B cell (primary cell): ENCODE measurements at regions not wholly inside any gene's neighbourhood (a gene's known extent, or its start where the extent isn't known, plus 50 kb on each side); places are given as distances from the start of the nearest gene placed in this dataset.

Experiments used
- ATAC-seq: fragments of 200-7000 bp; cut with Tn5 transposase; one replicate; pipeline ENCODE4 v1.10.0; 2021; ENCODE audit warnings: low read depth, mild to moderate bottlenecking, moderate number of reproducible peaks, moderate library complexity
- CTCF ChIA-PET: fragments of 350-600 bp; sonication (Branson Sonifier 250); formaldehyde crosslinking; loops from one replicate; lab custom pipeline; 2021; ENCODE audit warnings: antibody characterized with exemption, inconsistent platforms; lab: Charles Lee
- POLR2A ChIA-PET: fragments of 350-600 bp; sonication (Branson Sonifier 250); formaldehyde crosslinking; loops from one replicate; lab custom pipeline; 2021; ENCODE audit warnings: antibody characterized with exemption; lab: Charles Lee
- DNase-seq: peaks from one replicate; pipeline ENCODE4 v3.0.0; 2013
- H2AFZ ChIP-seq: 2 replicates; pipeline ENCODE4 v1.6.1; 2012; ENCODE audit warnings: mild to moderate bottlenecking, low read depth, low read length; ENCODE audit not compliant: insufficient read depth, poor library complexity, severe bottlenecking
- H3K27ac ChIP-seq, 2 donors: 1 replicate in 1 of 2; 2 replicates in 1 of 2; pipeline ENCODE4 v1.5.1; 2012 to 2013; ENCODE audit warnings: low read length in 2 of 2, mild to moderate bottlenecking in 2 of 2, moderate library complexity in 1 of 2
- H3K27me3 ChIP-seq, 4 experiments: fragments of 200-600 bp in 1 of 4; sonication (generic) in 1 of 4; replicated peaks in 1 of 4; 1 replicate in 2 of 4; 2 replicates in 2 of 4; pipeline versions ENCODE4 v1.6.1 to v1.7.0; 2013 to 2016; ENCODE audit warnings: low read length in 3 of 4, mild to moderate bottlenecking in 2 of 4, mixed read lengths in 1 of 4, moderate library complexity in 1 of 4; ENCODE audit not compliant: insufficient read depth in 4 of 4, control insufficient read depth in 3 of 4; ENCODE audit errors: control extremely low read depth in 1 of 4
- H3K36me3 ChIP-seq, 2 experiments: replicated peaks in 1 of 2; 1 replicate in 1 of 2; 2 replicates in 1 of 2; pipeline versions ENCODE4 v1.6.1 to v1.7.1; 2013; ENCODE audit warnings: low read length in 1 of 2; ENCODE audit not compliant: insufficient read depth in 2 of 2, control insufficient read depth in 1 of 2; ENCODE audit errors: control extremely low read depth in 1 of 2, extremely low read depth in 1 of 2
- H3K4me1 ChIP-seq, 2 donors: fragments of 200-600 bp in 1 of 2; sonication (generic) in 1 of 2; 1 replicate in 1 of 2; 2 replicates in 1 of 2; pipeline versions ENCODE4 v1.5.1 to v1.6.1; 2013 to 2017; ENCODE audit warnings: low read length in 2 of 2; ENCODE audit not compliant: control insufficient read depth in 2 of 2, insufficient read depth in 2 of 2
- H3K4me2 ChIP-seq: replicated peaks from 2 replicates; pipeline ENCODE3; 2012; ENCODE audit warnings: mild to moderate bottlenecking, low read depth, low read length; ENCODE audit not compliant: poor library complexity, severe bottlenecking
- H3K4me3 ChIP-seq, 5 experiments: fragments of 200-600 bp in 1 of 5; sonication (generic) in 1 of 5; 1 replicate in 3 of 5; 2 replicates in 2 of 5; pipeline versions ENCODE4 v1.5.1 to v1.7.0; 2011 to 2016; ENCODE audit warnings: low read length in 4 of 5, mild to moderate bottlenecking in 4 of 5, low read depth in 2 of 5, control low read depth in 1 of 5, moderate library complexity in 1 of 5; ENCODE audit not compliant: insufficient read depth in 1 of 5; ENCODE audit errors: control extremely low read depth in 1 of 5, extremely low read depth in 1 of 5
- H3K79me2 ChIP-seq: fragments of 200-600 bp; sonication (generic); one replicate; pipeline ENCODE4 v1.6.0; 2016; ENCODE audit warnings: low read length; ENCODE audit not compliant: control insufficient read depth, insufficient read depth
- H3K9ac ChIP-seq: fragments of 200-600 bp; sonication (generic); 2 replicates; pipeline ENCODE4 v1.6.1; 2017; ENCODE audit warnings: mild to moderate bottlenecking, low read length, moderate library complexity
- H3K9me3 ChIP-seq, 3 donors: one replicate each; pipeline versions ENCODE4 v1.6.1 to v1.7.1; 2013; ENCODE audit warnings: low read length in 2 of 3; ENCODE audit not compliant: control insufficient read depth in 2 of 3, insufficient read depth in 1 of 3; ENCODE audit errors: control extremely low read depth in 1 of 3
- H4K20me1 ChIP-seq: 2 replicates; pipeline ENCODE4 v1.6.0; 2012; ENCODE audit warnings: mild to moderate bottlenecking, low read length; ENCODE audit not compliant: insufficient read depth, control insufficient read depth, poor library complexity, severe bottlenecking
- H3K27ac Mint-ChIP-seq: one replicate; pipeline ENCODE4 v1.8.0; 2021; ENCODE audit warnings: mixed read lengths
- H3K27me3 Mint-ChIP-seq: one replicate; pipeline ENCODE4 v1.8.0; 2021; ENCODE audit warnings: mixed read lengths
- H3K4me1 Mint-ChIP-seq: one replicate; pipeline ENCODE4 v1.8.0; 2021; ENCODE audit warnings: mixed read lengths
- H3K4me3 Mint-ChIP-seq: one replicate; pipeline ENCODE4 v1.8.0; 2021; ENCODE audit warnings: mixed read lengths
- H3K9me3 Mint-ChIP-seq: one replicate; pipeline ENCODE4 v1.8.0; 2022; ENCODE audit warnings: mixed read lengths; ENCODE audit not compliant: insufficient read depth
- EZH2 ChIP-seq: IDR thresholded peaks from 2 replicates; pipeline ENCODE4 v1.6.1; 2012; ENCODE audit warnings: borderline replicate concordance, low read depth, mild to moderate bottlenecking, moderate library complexity, low read length; ENCODE audit not compliant: insufficient read depth, poor library complexity, severe bottlenecking
- WGBS: methylation state at CpG from one replicate; pipeline ENCODE4 v1.1.5; 2013; ENCODE audit warnings: missing lambda C conversion rate; ENCODE audit not compliant: insufficient coverage; 5-methylcytosine and 5-hydroxymethylcytosine counted together
- intact Hi-C: fragments of 100-400 bp; cut with micrococcal nuclease; formaldehyde crosslinking; loops from one replicate; pipeline ENCODE4 v1.10.0; 2022
- TF ChIP-seq, protein P1 (sequence below): fragments of 200-600 bp; IDR thresholded peaks from one replicate; pipeline ENCODE4 v1.8.0; 2022; ENCODE audit warnings: antibody characterized with exemption, mild to moderate bottlenecking

DNA sequence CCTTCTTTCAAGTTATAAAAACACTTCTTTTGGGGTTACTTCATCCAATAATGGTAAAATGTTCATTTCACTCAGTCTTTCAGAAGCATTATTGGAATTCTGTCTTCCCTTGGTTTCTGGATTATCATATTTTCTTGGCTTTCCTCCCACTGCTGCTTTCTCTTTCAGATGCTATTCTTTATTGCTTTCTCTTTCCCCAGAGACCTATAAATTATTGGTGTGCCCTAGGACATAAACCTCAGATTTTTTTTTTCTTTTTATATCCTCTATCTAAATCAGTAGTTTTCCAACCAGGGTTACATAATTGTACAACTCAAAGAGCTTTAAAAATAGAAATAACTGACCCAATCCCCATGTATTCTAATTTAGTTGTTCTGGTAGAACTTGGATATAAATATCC, 1005.5 kb downstream of the ARAP2 start:
- H3K27me3 ChIP-seq = no peaks in the 10 kb centered on the region

DNA sequence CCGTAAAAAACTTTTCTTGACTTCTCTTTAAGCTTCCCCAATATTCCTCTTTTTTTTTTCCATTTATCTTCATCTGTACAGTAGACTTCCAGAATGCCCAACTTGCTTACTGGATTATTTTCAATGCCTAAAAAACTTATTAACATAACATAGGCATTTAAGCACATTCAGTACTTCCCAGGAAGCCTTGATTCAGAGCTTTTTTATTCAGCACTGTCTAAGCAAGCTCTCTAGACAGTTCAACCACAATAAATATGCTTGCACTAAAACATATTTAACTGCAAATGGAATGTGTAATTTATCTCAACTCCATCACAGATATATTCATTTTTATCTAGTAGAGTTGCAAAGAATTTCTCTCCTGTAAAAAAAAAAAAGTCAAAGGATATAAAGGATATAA, 997.8 kb downstream of the ARAP2 start:
- ATAC-seq (no peak), DNase-seq (no peak)
- H3K4me1 Mint-ChIP-seq = no peaks in the 10 kb centered on the region
- TF ChIP-seq, protein P1, sequence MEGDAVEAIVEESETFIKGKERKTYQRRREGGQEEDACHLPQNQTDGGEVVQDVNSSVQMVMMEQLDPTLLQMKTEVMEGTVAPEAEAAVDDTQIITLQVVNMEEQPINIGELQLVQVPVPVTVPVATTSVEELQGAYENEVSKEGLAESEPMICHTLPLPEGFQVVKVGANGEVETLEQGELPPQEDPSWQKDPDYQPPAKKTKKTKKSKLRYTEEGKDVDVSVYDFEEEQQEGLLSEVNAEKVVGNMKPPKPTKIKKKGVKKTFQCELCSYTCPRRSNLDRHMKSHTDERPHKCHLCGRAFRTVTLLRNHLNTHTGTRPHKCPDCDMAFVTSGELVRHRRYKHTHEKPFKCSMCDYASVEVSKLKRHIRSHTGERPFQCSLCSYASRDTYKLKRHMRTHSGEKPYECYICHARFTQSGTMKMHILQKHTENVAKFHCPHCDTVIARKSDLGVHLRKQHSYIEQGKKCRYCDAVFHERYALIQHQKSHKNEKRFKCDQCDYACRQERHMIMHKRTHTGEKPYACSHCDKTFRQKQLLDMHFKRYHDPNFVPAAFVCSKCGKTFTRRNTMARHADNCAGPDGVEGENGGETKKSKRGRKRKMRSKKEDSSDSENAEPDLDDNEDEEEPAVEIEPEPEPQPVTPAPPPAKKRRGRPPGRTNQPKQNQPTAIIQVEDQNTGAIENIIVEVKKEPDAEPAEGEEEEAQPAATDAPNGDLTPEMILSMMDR = no peak
- no peak for TF ChIP-seq EZH2
- no peak overlapping the region for H3K4me3 Mint-ChIP-seq
- Histone ChIP-seq H3K9me3 (peaks cover 0 to 4% (median 0%) of the 10 kb centered on the region in 3 donors), H3K4me1 (no peaks in the 10 kb centered on the region), H4K20me1 (no peaks in the 10 kb centered on the region), H3K4me3 (no peak overlapping the region), H2AFZ (no peak overlapping the region), H3K79me2 (no peaks in the 10 kb centered on the region), H3K36me3 (no peaks in the 10 kb centered on the region), H3K4me2 (no peak overlapping the region), H3K27ac (no peak overlapping the region), H3K9ac (no peak overlapping the region), H3K27me3 (no peaks in the 10 kb centered on the region)
- H3K27ac Mint-ChIP-seq = no peak overlapping the region
- H3K27me3 Mint-ChIP-seq = no peaks in the 10 kb centered on the region
- H3K9me3 Mint-ChIP-seq = peaks cover 2% of the 10 kb centered on the region
- CTCF ChIA-PET = no interaction called here
- no CpG with 5 or more reads among the region's 1 CpG for WGBS
- POLR2A ChIA-PET = no interaction called here
- intact Hi-C loops = no loop called here

More for the DNA sequence above, 1005.5 kb downstream of the ARAP2 start:
- H3K36me3 ChIP-seq = no peaks in the 10 kb centered on the region
- ChIA-PET POLR2A (no interaction called here), CTCF (no interaction called here)
- peaks cover 6% of the 10 kb centered on the region for H3K9me3 Mint-ChIP-seq
- no peak overlapping the region for H3K9ac ChIP-seq
- no peaks in the 10 kb centered on the region for H4K20me1 ChIP-seq
- H3K9me3 ChIP-seq = peaks cover 0 to 6% (median 3%) of the 10 kb centered on the region in 3 donors
- no peaks in the 10 kb centered on the region for H3K27me3 Mint-ChIP-seq
- no peak overlapping the region for H3K4me2 ChIP-seq
- ATAC-seq = no peak
- intact Hi-C loops = no loop called here
- H3K4me3 Mint-ChIP-seq = no peak overlapping the region
- H2AFZ ChIP-seq = no peak overlapping the region
- H3K4me1 ChIP-seq = no peaks in the 10 kb centered on the region
- TF ChIP-seq EZH2 = no peak
- TF ChIP-seq, protein P1 = no peak
- no peaks in the 10 kb centered on the region for H3K4me1 Mint-ChIP-seq
- H3K27ac ChIP-seq = no peak overlapping the region
- no peak overlapping the region for H3K4me3 ChIP-seq
- DNase-seq = no peak
- no peak overlapping the region for H3K27ac Mint-ChIP-seq
- H3K79me2 ChIP-seq = no peaks in the 10 kb centered on the region
